Inferior parietal cortex (tissue), 1 donor: ENCODE measurements at regions not wholly inside any gene's neighbourhood (a gene's known extent, or its start where the extent isn't known, plus 50 kb on each side); places are given as distances from the start of the nearest gene placed in this dataset.

Experiments used
- DNase-seq: peaks from one replicate; pipeline ENCODE4 v3.0.0-alpha.2; 2016; ENCODE audit errors: extremely low spot score

GRCh38 chr5:8981496-8981895 lies 564.4 kb downstream of the SEMA5A start:
- no peak for DNase-seq

- DNase-seq: no peak
Measured at GRCh38 chr5:8984386-8984785, 561.5 kb downstream of the SEMA5A start.
